Hepatocyte (in vitro differentiated cells): ENCODE measurements at regions not wholly inside any gene's neighbourhood (a gene's known extent, or its start where the extent isn't known, plus 50 kb on each side); places are given as distances from the start of the nearest gene placed in this dataset.

Experiments
- CTCF ChIP-seq: fragments of 200-600 bp; sonication (generic); IDR thresholded peaks from 2 replicates; pipeline ENCODE4 v1.5.1; 2016; ENCODE audit warnings: antibody characterized with exemption, mild to moderate bottlenecking; ENCODE audit not compliant: poor library complexity
- EZH2 ChIP-seq: fragments of 200-600 bp; sonication (generic); IDR thresholded peaks from 2 replicates; pipeline ENCODE4 v1.6.1; 2016; ENCODE audit warnings: antibody characterized with exemption, mild to moderate bottlenecking, borderline replicate concordance

- TF ChIP-seq CTCF (no peak), EZH2 (no peak)
Measured at GRCh38 chr3:23017801-23018200, 185.3 kb upstream of the UBE2E2 start.
